ENCODE measurements at regions not wholly inside any gene's neighbourhood (a gene's known extent, or its start where the extent isn't known, plus 50 kb on each side); places are given as distances from the start of the nearest gene placed in this dataset.

GRCh38 chr2:217396165-217396564, 536.3 kb upstream of the TNP1 start:
- no peak overlapping the region for H3K4me3 ChIP-seq (ENCODE audit: low read length)
- TF ChIP-seq CTCF (conservative IDR thresholded peaks at IDR 0.05; ENCODE audit: low read depth, low read length): no peak
- no peak for DNase-seq (ENCODE audit: low read depth)

- DNase-seq (ENCODE audit: low read depth): no peak
- H3K4me3 ChIP-seq (ENCODE audit: low read length): no peak overlapping the region
- no peak for TF ChIP-seq CTCF (conservative IDR thresholded peaks at IDR 0.05; ENCODE audit: low read depth, low read length)
These were observed 534.9 kb upstream of the TNP1 start for GRCh38 chr2:217394510-217395351.

GRCh38 chr2:217393585-217394032, 533.7 kb upstream of the TNP1 start:
- no peak overlapping the region for H3K4me3 ChIP-seq (ENCODE audit: low read length)
- DNase-seq (ENCODE audit: low read depth): peak; percentile 94
- no peak for TF ChIP-seq CTCF (conservative IDR thresholded peaks at IDR 0.05; ENCODE audit: low read depth, low read length)

GRCh38 chr2:217392930-217393584, 533.2 kb upstream of the TNP1 start:
- no peak overlapping the region for H3K4me3 ChIP-seq (ENCODE audit: low read length)
- no peak for DNase-seq (ENCODE audit: low read depth)
- peak; percentile 7 for TF ChIP-seq CTCF (conservative IDR thresholded peaks at IDR 0.05; ENCODE audit: low read depth, low read length)

- no peak for TF ChIP-seq CTCF (conservative IDR thresholded peaks at IDR 0.05; ENCODE audit: low read depth, low read length)
- no peak for DNase-seq (ENCODE audit: low read depth)
- H3K4me3 ChIP-seq (ENCODE audit: low read length): no peak overlapping the region
These were observed 528.0 kb upstream of the TNP1 start for GRCh38 chr2:217387776-217388387.

GRCh38 chr2:217386041-217386440, 526.2 kb upstream of the TNP1 start:
- no peak for DNase-seq (ENCODE audit: low read depth)
- H3K4me3 ChIP-seq (ENCODE audit: low read length): no peak overlapping the region
- no peak for TF ChIP-seq CTCF (conservative IDR thresholded peaks at IDR 0.05; ENCODE audit: low read depth, low read length)

All from retinal pigment epithelial cell (primary cell).